OCI-LY7 (cell line): ENCODE measurements at regions not wholly inside any gene's neighbourhood (a gene's known extent, or its start where the extent isn't known, plus 50 kb on each side); places are given as distances from the start of the nearest gene placed in this dataset.

Experiments used
- BruUV-seq: library from RNA; stranded (reverse); fragments of 400-500 nt; replicated peaks from 2 replicates; lab custom pipeline; 2021; lab: Mats Ljungman, UMichigan
- CTCF ChIA-PET: fragments of 300-600 bp; sonication (Branson Sonifier 250); formaldehyde crosslinking; loops from one replicate; lab custom pipeline; 2022; ENCODE audit warnings: antibody characterized with exemption; ENCODE audit not compliant: unreplicated experiment; lab: Charles Lee
- POLR2A ChIA-PET: fragments of 300-600 bp; sonication (Branson Sonifier 250); formaldehyde crosslinking; loops from one replicate; lab custom pipeline; 2022; ENCODE audit warnings: antibody characterized with exemption; lab: Charles Lee
- DNase-seq: peaks from one replicate; pipeline ENCODE4 v3.0.0-alpha.2; 2015; ENCODE audit warnings: low spot score
- H2AFZ ChIP-seq: fragments of 200-600 bp; sonication (generic), shearing (Covaris generic); 2 replicates; pipeline ENCODE4 v1.6.1; 2014; ENCODE audit warnings: mild to moderate bottlenecking, antibody characterized with exemption, low read length, moderate library complexity
- H3K27ac ChIP-seq: fragments of 200-600 bp; sonication (generic); 2 replicates; pipeline ENCODE4 v1.5.1; 2014; ENCODE audit warnings: mixed run types, low read depth, mild to moderate bottlenecking, moderate library complexity, low read length, inconsistent platforms; ENCODE audit not compliant: poor library complexity, severe bottlenecking
- H3K36me3 ChIP-seq: fragments of 200-600 bp; sonication (generic); 2 replicates; pipeline ENCODE4 v1.6.1; 2014; ENCODE audit warnings: mild to moderate bottlenecking, antibody characterized with exemption, low read length, moderate library complexity, mixed read lengths; ENCODE audit not compliant: insufficient read depth
- H3K4me1 ChIP-seq: fragments of 200-600 bp; sonication (generic); 2 replicates; pipeline ENCODE4 v1.5.1; 2014; ENCODE audit warnings: mild to moderate bottlenecking, low read length; ENCODE audit not compliant: insufficient read depth, poor library complexity, severe bottlenecking
- H3K4me2 ChIP-seq: fragments of 200-600 bp; sonication (generic); 2 replicates; pipeline ENCODE4 v1.6.1; 2014; ENCODE audit warnings: mild to moderate bottlenecking, low read length
- H3K4me3 ChIP-seq: fragments of 200-600 bp; sonication (generic); 2 replicates; pipeline ENCODE4 v1.5.1; 2014; ENCODE audit warnings: mild to moderate bottlenecking, low read depth, low read length; ENCODE audit not compliant: poor library complexity, severe bottlenecking
- H3K79me2 ChIP-seq: fragments of 200-600 bp; sonication (generic); 2 replicates; pipeline ENCODE4 v1.6.1; 2016; ENCODE audit warnings: low read depth, mild to moderate bottlenecking, low read length, moderate library complexity, mixed read lengths; ENCODE audit not compliant: insufficient read depth
- H3K9me2 ChIP-seq: fragments of 200-600 bp; sonication (generic); 2 replicates; pipeline ENCODE4 v1.6.1; 2016; ENCODE audit warnings: mild to moderate bottlenecking, low read length, mixed read lengths; ENCODE audit not compliant: insufficient read depth
- H3K9me3 ChIP-seq: fragments of 200-600 bp; sonication (generic); 2 replicates; pipeline ENCODE4 v1.6.1; 2014; ENCODE audit warnings: mild to moderate bottlenecking, mixed run types, low read length, mixed read lengths
- H4K20me1 ChIP-seq: fragments of 200-600 bp; sonication (generic); 2 replicates; pipeline ENCODE4 v1.6.1; 2014; ENCODE audit warnings: mild to moderate bottlenecking, antibody characterized with exemption, low read length, moderate library complexity, mixed read lengths; ENCODE audit not compliant: insufficient read depth
- EZH2phosphoT487 ChIP-seq: fragments of 200-600 bp; sonication (generic); IDR thresholded peaks from 2 replicates; pipeline ENCODE4 v1.6.1; 2018; ENCODE audit warnings: low read depth, borderline replicate concordance, mild to moderate bottlenecking, mixed run types, antibody characterized with exemption, low read length, moderate library complexity, mixed read lengths
- intact Hi-C: fragments of 100-400 bp; cut with micrococcal nuclease; formaldehyde crosslinking; loops from one replicate; pipeline ENCODE4 v1.10.0; 2022; ENCODE audit not compliant: unreplicated experiment
- TF ChIP-seq, protein P1 (sequence below): fragments of 200-600 bp; sonication (generic); conservative IDR thresholded peaks from 2 replicates; pipeline ENCODE4 v1.5.1; 2014; ENCODE audit warnings: mild to moderate bottlenecking, antibody characterized with exemption, low read length, moderate library complexity, mixed read lengths

DNA sequence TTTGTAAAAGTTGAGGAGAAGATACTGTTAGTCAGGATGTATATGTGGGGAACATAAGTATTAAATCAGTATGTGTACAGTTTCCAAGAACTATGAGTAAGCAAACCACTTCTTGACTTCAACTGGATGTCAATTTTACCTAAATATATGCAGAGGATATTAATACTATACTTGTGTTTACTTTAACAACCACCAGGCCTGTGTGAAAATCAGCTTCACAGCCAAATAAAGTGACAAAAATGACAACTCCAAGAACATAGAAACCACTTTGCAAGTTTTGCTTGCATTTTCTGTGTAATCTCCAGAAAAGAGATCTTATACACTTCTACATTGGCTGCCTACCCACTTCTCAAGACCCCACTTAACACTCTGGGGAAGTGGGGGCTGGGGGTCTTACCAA is 293.3 kb upstream of the RORA start:
- Histone ChIP-seq H3K9me3 (no peaks in the 10 kb centered on the region), H3K4me2 (no peak overlapping the region), H3K4me1 (no peaks in the 10 kb centered on the region), H3K27ac (no peak overlapping the region), H3K9me2 (no peaks in the 10 kb centered on the region), H3K79me2 (no peaks in the 10 kb centered on the region), H2AFZ (no peak overlapping the region), H3K4me3 (no peak overlapping the region), H4K20me1 (no peaks in the 10 kb centered on the region), H3K36me3 (no peaks in the 10 kb centered on the region)
- no TSS peak for BruUV-seq
- POLR2A ChIA-PET = no interaction called here
- no peak for DNase-seq
- TF ChIP-seq, protein P1, sequence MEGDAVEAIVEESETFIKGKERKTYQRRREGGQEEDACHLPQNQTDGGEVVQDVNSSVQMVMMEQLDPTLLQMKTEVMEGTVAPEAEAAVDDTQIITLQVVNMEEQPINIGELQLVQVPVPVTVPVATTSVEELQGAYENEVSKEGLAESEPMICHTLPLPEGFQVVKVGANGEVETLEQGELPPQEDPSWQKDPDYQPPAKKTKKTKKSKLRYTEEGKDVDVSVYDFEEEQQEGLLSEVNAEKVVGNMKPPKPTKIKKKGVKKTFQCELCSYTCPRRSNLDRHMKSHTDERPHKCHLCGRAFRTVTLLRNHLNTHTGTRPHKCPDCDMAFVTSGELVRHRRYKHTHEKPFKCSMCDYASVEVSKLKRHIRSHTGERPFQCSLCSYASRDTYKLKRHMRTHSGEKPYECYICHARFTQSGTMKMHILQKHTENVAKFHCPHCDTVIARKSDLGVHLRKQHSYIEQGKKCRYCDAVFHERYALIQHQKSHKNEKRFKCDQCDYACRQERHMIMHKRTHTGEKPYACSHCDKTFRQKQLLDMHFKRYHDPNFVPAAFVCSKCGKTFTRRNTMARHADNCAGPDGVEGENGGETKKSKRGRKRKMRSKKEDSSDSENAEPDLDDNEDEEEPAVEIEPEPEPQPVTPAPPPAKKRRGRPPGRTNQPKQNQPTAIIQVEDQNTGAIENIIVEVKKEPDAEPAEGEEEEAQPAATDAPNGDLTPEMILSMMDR = no peak
- TF ChIP-seq EZH2phosphoT487 = no peak
- CTCF ChIA-PET = no interaction called here
- intact Hi-C loops = loop anchor here (10.0 kb wide), 1 partner anchor 312 kb away; no protein-coding TSS in a partner anchor

DNA sequence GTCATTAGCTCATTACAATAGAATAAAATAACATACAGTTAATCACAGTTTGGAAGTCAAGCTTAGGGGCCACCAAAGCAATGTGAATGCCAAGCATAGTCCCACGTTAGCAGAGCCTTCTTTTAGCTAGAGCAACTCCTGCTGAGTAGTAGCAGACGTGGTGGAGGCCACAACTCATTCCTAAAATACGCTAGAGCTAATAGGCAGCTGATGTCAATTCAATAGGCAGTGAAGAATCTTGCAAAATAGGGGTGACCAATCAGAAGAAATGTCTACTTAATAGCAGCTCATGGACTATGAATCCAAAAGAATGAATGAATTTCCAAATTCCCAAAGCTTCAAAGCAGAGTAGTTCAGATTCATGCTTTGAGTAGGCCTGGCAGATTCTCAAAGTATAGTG is 292.9 kb upstream of the RORA start:
- Histone ChIP-seq H3K9me2 (no peaks in the 10 kb centered on the region), H3K27ac (no peak overlapping the region), H4K20me1 (no peaks in the 10 kb centered on the region), H3K4me3 (no peak overlapping the region), H3K9me3 (no peaks in the 10 kb centered on the region), H3K4me1 (no peaks in the 10 kb centered on the region), H3K36me3 (no peaks in the 10 kb centered on the region), H3K4me2 (no peak overlapping the region), H2AFZ (no peak overlapping the region), H3K79me2 (no peaks in the 10 kb centered on the region)
- DNase-seq = no peak
- ChIA-PET CTCF (no interaction called here), POLR2A (no interaction called here)
- TF ChIP-seq, protein P1 = no peak
- TF ChIP-seq EZH2phosphoT487 = no peak
- BruUV-seq = no TSS peak
- intact Hi-C loops = loop anchor here (10.0 kb wide), 1 partner anchor 313 kb away; no protein-coding TSS in a partner anchor

DNA sequence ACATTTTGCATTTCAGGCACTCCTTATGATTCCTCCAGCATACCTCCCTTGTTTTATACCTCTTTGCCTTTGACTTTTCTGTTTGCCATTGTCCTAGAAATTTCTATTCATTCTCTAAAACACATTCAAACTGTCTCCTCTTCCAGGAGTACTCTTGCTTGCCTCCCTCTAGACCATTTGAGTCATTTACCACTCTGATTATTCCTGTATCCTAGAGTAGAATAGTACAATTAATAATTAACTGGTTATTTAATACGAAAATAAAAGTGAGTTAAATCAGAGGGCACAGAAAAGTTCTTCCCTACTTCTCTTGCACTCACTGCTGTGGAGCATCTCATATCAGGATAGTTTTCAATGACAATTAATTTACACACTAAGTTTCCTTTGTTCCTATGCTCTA is 290.2 kb upstream of the RORA start:
- Histone ChIP-seq H3K9me3 (no peaks in the 10 kb centered on the region), H4K20me1 (no peaks in the 10 kb centered on the region), H2AFZ (no peak overlapping the region), H3K4me3 (no peak overlapping the region), H3K4me1 (no peaks in the 10 kb centered on the region), H3K27ac (no peak overlapping the region), H3K4me2 (no peak overlapping the region), H3K79me2 (no peaks in the 10 kb centered on the region), H3K36me3 (no peaks in the 10 kb centered on the region), H3K9me2 (no peaks in the 10 kb centered on the region)
- no peak for TF ChIP-seq EZH2phosphoT487
- TF ChIP-seq, protein P1 = no peak
- BruUV-seq = no TSS peak
- POLR2A ChIA-PET = no interaction called here
- CTCF ChIA-PET = no interaction called here
- no peak for DNase-seq
- intact Hi-C loops = no loop called here
